ENCODE measurements at regions not wholly inside any gene's neighbourhood (a gene's known extent, or its start where the extent isn't known, plus 50 kb on each side); places are given as distances from the start of the nearest gene placed in this dataset.
"Not testable (repeated sequence)": the region's sequence is repeated elsewhere in the genome, so short reads cannot be mapped to it uniquely, and the experiment has no call there.

DNA sequence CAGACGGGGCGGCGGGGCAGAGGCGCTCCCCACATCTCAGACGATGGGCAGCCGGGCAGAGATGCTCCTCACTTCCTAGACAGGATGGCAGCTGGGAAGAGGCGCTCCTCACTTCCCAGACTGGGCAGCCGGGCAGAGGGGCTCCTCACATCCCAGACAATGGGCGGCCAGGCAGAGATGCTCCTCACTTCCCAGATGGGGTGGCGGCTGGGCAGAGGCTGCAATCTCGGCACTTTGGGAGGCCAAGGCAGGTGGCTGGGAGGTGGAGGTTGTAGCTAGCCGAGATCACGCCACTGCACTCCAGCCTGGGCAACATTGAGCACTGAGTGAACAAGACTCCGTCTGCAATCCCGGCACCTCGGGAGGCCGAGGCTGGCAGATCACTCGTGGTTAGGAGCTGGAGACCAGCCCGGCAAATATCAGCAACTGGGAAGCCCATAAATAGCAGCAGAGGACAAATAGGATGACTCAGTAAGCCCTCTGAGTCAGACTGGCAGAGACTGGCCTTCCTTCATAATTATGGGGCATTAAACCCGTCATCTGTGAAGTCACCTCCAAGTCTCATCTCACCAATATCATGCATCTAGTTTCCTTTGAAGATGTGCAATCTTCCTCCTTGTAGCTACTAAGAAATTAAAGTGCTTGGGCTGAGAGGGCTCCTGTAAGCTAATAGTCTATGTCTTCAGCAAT is 337.3 kb downstream of the GOLGA6L6 start:
- TF ChIP-seq ZNF274 (IDR thresholded peaks at IDR 0.05; ENCODE audit: low read depth, low read length); SUZ12 (IDR thresholded peaks at IDR 0.05; ENCODE audit: extremely low read depth, insufficient read depth, insufficient read length); YY1 (IDR thresholded peaks at IDR 0.05; ENCODE audit: insufficient read depth, insufficient read length): not testable (repeated sequence)
